ENCODE measurements at regions not wholly inside any gene's neighbourhood (a gene's known extent, or its start where the extent isn't known, plus 50 kb on each side); places are given as distances from the start of the nearest gene placed in this dataset.

- Histone ChIP-seq H3K9ac (ENCODE audit: low read length) (peak overlapping the region; percentile 25; the same call in 1 of the 2 replicates), H3K9me3 (ENCODE audit: low read length) (no peaks in the 10 kb centered on the region), H3K27ac (ENCODE audit: low read length) (peak overlapping the region; percentile 68), H2AFZ (ENCODE audit: low read length) (no peak overlapping the region), H3K79me2 (ENCODE audit: low read length) (no peaks in the 10 kb centered on the region), H3K4me1 (ENCODE audit: low read length) (peaks cover 50% of the 10 kb centered on the region), H4K20me1 (ENCODE audit: insufficient read depth, low read depth, low read length) (no peaks in the 10 kb centered on the region), H3K4me3 (ENCODE audit: low read length) (peak overlapping the region; percentile 42; the same call in 1 of the 2 replicates), H3K27me3 (ENCODE audit: low read length) (no peaks in the 10 kb centered on the region), H3K36me3 (ENCODE audit: insufficient read depth, low read length) (no peaks in the 10 kb centered on the region), H3K9me2 (replicated peaks; ENCODE audit: insufficient read depth, low read length) (no peaks in the 10 kb centered on the region), H3K4me2 (ENCODE audit: low read depth, low read length, poor library complexity, severe bottlenecking) (peak overlapping the region; percentile 60)
- DNase-seq: peak; percentile 83
Observed at GRCh38 chr15:45795440-45796069, 160.7 kb downstream of the SQOR start.

GRCh38 chr15:45796433-45796832, 161.6 kb downstream of the SQOR start:
- no peak overlapping the region for H3K4me2 ChIP-seq (ENCODE audit: low read depth, low read length, poor library complexity, severe bottlenecking)
- H3K9ac ChIP-seq (ENCODE audit: low read length): no peak overlapping the region
- peaks cover 46% of the 10 kb centered on the region for H3K4me1 ChIP-seq (ENCODE audit: low read length)
- no peak overlapping the region for H3K4me3 ChIP-seq (ENCODE audit: low read length)
- H3K9me2 ChIP-seq (replicated peaks; ENCODE audit: insufficient read depth, low read length): no peaks in the 10 kb centered on the region
- H3K79me2 ChIP-seq (ENCODE audit: low read length): no peaks in the 10 kb centered on the region
- no peak for DNase-seq
- H3K36me3 ChIP-seq (ENCODE audit: insufficient read depth, low read length): no peaks in the 10 kb centered on the region
- no peak overlapping the region for H2AFZ ChIP-seq (ENCODE audit: low read length)
- H3K27ac ChIP-seq (ENCODE audit: low read length): 0 out of 2 replicates have a peak overlapping the region, but pooled peaks have one; percentile 10
- no peaks in the 10 kb centered on the region for H3K9me3 ChIP-seq (ENCODE audit: low read length)
- no peaks in the 10 kb centered on the region for H4K20me1 ChIP-seq (ENCODE audit: insufficient read depth, low read depth, low read length)
- H3K27me3 ChIP-seq (ENCODE audit: low read length): no peaks in the 10 kb centered on the region

GRCh38 chr15:45799508-45799907, 164.7 kb downstream of the SQOR start:
- no peaks in the 10 kb centered on the region for H3K36me3 ChIP-seq (ENCODE audit: insufficient read depth, low read length)
- peak overlapping the region; percentile 66 for H3K27ac ChIP-seq (ENCODE audit: low read length)
- H3K27me3 ChIP-seq (ENCODE audit: low read length): no peaks in the 10 kb centered on the region; the same call in 1 of the 2 replicates
- H3K79me2 ChIP-seq (ENCODE audit: low read length): no peaks in the 10 kb centered on the region
- 0 out of 2 replicates have a peak overlapping the region, but pooled peaks have one; percentile 9 for H3K4me3 ChIP-seq (ENCODE audit: low read length)
- H3K9me2 ChIP-seq (replicated peaks; ENCODE audit: insufficient read depth, low read length): no peaks in the 10 kb centered on the region
- H3K9me3 ChIP-seq (ENCODE audit: low read length): no peaks in the 10 kb centered on the region
- DNase-seq: peak; percentile 67
- peak overlapping the region; percentile 29 for H3K4me2 ChIP-seq (ENCODE audit: low read depth, low read length, poor library complexity, severe bottlenecking)
- peaks cover 37% of the 10 kb centered on the region for H3K4me1 ChIP-seq (ENCODE audit: low read length)
- no peaks in the 10 kb centered on the region for H4K20me1 ChIP-seq (ENCODE audit: insufficient read depth, low read depth, low read length)
- peak overlapping the region; percentile 86; the same call in 1 of the 2 replicates for H2AFZ ChIP-seq (ENCODE audit: low read length)
- H3K9ac ChIP-seq (ENCODE audit: low read length): no peak overlapping the region

- no peaks in the 10 kb centered on the region for H3K36me3 ChIP-seq (ENCODE audit: insufficient read depth, low read length)
- no peak overlapping the region for H3K4me3 ChIP-seq (ENCODE audit: low read length)
- DNase-seq: no peak
- H3K27ac ChIP-seq (ENCODE audit: low read length): no peak overlapping the region
- no peaks in the 10 kb centered on the region for H4K20me1 ChIP-seq (ENCODE audit: insufficient read depth, low read depth, low read length)
- H3K27me3 ChIP-seq (ENCODE audit: low read length): no peaks in the 10 kb centered on the region; the same call in 1 of the 2 replicates
- H3K9ac ChIP-seq (ENCODE audit: low read length): no peak overlapping the region
- no peak overlapping the region for H3K4me2 ChIP-seq (ENCODE audit: low read depth, low read length, poor library complexity, severe bottlenecking)
- peaks cover 21% of the 10 kb centered on the region for H3K4me1 ChIP-seq (ENCODE audit: low read length)
- no peak overlapping the region for H2AFZ ChIP-seq (ENCODE audit: low read length)
- no peaks in the 10 kb centered on the region for H3K79me2 ChIP-seq (ENCODE audit: low read length)
- no peaks in the 10 kb centered on the region for H3K9me2 ChIP-seq (replicated peaks; ENCODE audit: insufficient read depth, low read length)
- H3K9me3 ChIP-seq (ENCODE audit: low read length): no peaks in the 10 kb centered on the region
Observed at GRCh38 chr15:45801543-45801942, 166.7 kb downstream of the SQOR start.

- H3K36me3 ChIP-seq (ENCODE audit: insufficient read depth, low read length): no peaks in the 10 kb centered on the region
- DNase-seq: no peak
- H3K4me3 ChIP-seq (ENCODE audit: low read length): no peak overlapping the region
- no peaks in the 10 kb centered on the region for H3K9me2 ChIP-seq (replicated peaks; ENCODE audit: insufficient read depth, low read length)
- H3K27ac ChIP-seq (ENCODE audit: low read length): no peak overlapping the region
- no peaks in the 10 kb centered on the region; the same call in 1 of the 2 replicates for H3K27me3 ChIP-seq (ENCODE audit: low read length)
- H3K9me3 ChIP-seq (ENCODE audit: low read length): no peaks in the 10 kb centered on the region
- no peaks in the 10 kb centered on the region for H3K79me2 ChIP-seq (ENCODE audit: low read length)
- no peak overlapping the region for H3K9ac ChIP-seq (ENCODE audit: low read length)
- peaks cover 21% of the 10 kb centered on the region for H3K4me1 ChIP-seq (ENCODE audit: low read length)
- H2AFZ ChIP-seq (ENCODE audit: low read length): no peak overlapping the region
- H3K4me2 ChIP-seq (ENCODE audit: low read depth, low read length, poor library complexity, severe bottlenecking): no peak overlapping the region
- H4K20me1 ChIP-seq (ENCODE audit: insufficient read depth, low read depth, low read length): no peaks in the 10 kb centered on the region
Observed at GRCh38 chr15:45802140-45802539, 167.3 kb downstream of the SQOR start.

GRCh38 chr15:45804028-45804427, 169.2 kb downstream of the SQOR start:
- H4K20me1 ChIP-seq (ENCODE audit: insufficient read depth, low read depth, low read length): no peaks in the 10 kb centered on the region
- no peak overlapping the region for H3K4me3 ChIP-seq (ENCODE audit: low read length)
- H2AFZ ChIP-seq (ENCODE audit: low read length): peak overlapping the region; percentile 91
- H3K4me1 ChIP-seq (ENCODE audit: low read length): peaks cover 15% of the 10 kb centered on the region
- H3K79me2 ChIP-seq (ENCODE audit: low read length): no peaks in the 10 kb centered on the region
- no peaks in the 10 kb centered on the region; the same call in 1 of the 2 replicates for H3K27me3 ChIP-seq (ENCODE audit: low read length)
- no peak for DNase-seq
- no peaks in the 10 kb centered on the region for H3K36me3 ChIP-seq (ENCODE audit: insufficient read depth, low read length)
- no peaks in the 10 kb centered on the region for H3K9me3 ChIP-seq (ENCODE audit: low read length)
- no peak overlapping the region for H3K9ac ChIP-seq (ENCODE audit: low read length)
- H3K9me2 ChIP-seq (replicated peaks; ENCODE audit: insufficient read depth, low read length): no peaks in the 10 kb centered on the region
- no peak overlapping the region for H3K4me2 ChIP-seq (ENCODE audit: low read depth, low read length, poor library complexity, severe bottlenecking)
- no peak overlapping the region for H3K27ac ChIP-seq (ENCODE audit: low read length)

- no peaks in the 10 kb centered on the region for H3K9me2 ChIP-seq (replicated peaks; ENCODE audit: insufficient read depth, low read length)
- H3K9me3 ChIP-seq (ENCODE audit: low read length): no peaks in the 10 kb centered on the region; the same call in 1 of the 2 replicates
- H3K79me2 ChIP-seq (ENCODE audit: low read length): no peaks in the 10 kb centered on the region
- H3K4me3 ChIP-seq (ENCODE audit: low read length): no peak overlapping the region
- H3K4me1 ChIP-seq (ENCODE audit: low read length): no peaks in the 10 kb centered on the region
- DNase-seq: no peak
- no peak overlapping the region for H3K9ac ChIP-seq (ENCODE audit: low read length)
- H3K27ac ChIP-seq (ENCODE audit: low read length): no peak overlapping the region
- no peak overlapping the region for H3K4me2 ChIP-seq (ENCODE audit: low read depth, low read length, poor library complexity, severe bottlenecking)
- no peaks in the 10 kb centered on the region for H4K20me1 ChIP-seq (ENCODE audit: insufficient read depth, low read depth, low read length)
- no peaks in the 10 kb centered on the region for H3K27me3 ChIP-seq (ENCODE audit: low read length)
- no peak overlapping the region for H2AFZ ChIP-seq (ENCODE audit: low read length)
- no peaks in the 10 kb centered on the region for H3K36me3 ChIP-seq (ENCODE audit: insufficient read depth, low read length)
Observed at GRCh38 chr15:45810201-45810600, 175.4 kb downstream of the SQOR start.

- H3K36me3 ChIP-seq (ENCODE audit: insufficient read depth, low read length): no peaks in the 10 kb centered on the region
- H3K79me2 ChIP-seq (ENCODE audit: low read length): no peaks in the 10 kb centered on the region
- no peaks in the 10 kb centered on the region; the same call in 1 of the 2 replicates for H3K9me3 ChIP-seq (ENCODE audit: low read length)
- no peak for DNase-seq
- no peaks in the 10 kb centered on the region for H4K20me1 ChIP-seq (ENCODE audit: insufficient read depth, low read depth, low read length)
- no peak overlapping the region for H3K9ac ChIP-seq (ENCODE audit: low read length)
- no peak overlapping the region for H2AFZ ChIP-seq (ENCODE audit: low read length)
- no peaks in the 10 kb centered on the region for H3K9me2 ChIP-seq (replicated peaks; ENCODE audit: insufficient read depth, low read length)
- no peak overlapping the region for H3K4me3 ChIP-seq (ENCODE audit: low read length)
- no peak overlapping the region for H3K4me2 ChIP-seq (ENCODE audit: low read depth, low read length, poor library complexity, severe bottlenecking)
- H3K27me3 ChIP-seq (ENCODE audit: low read length): no peaks in the 10 kb centered on the region
- H3K4me1 ChIP-seq (ENCODE audit: low read length): no peaks in the 10 kb centered on the region
- no peak overlapping the region for H3K27ac ChIP-seq (ENCODE audit: low read length)
Observed at GRCh38 chr15:45812200-45812599, 177.4 kb downstream of the SQOR start.
